Stimulated activated naive B cell treated with anti-CD40 and anti-IgM and Interleukin-4, amounts not matched to agents 10 μg/mL and 1 μg/mL and 100 μg/mL, for 72 hours (primary cell): ENCODE measurements at regions not wholly inside any gene's neighbourhood (a gene's known extent, or its start where the extent isn't known, plus 50 kb on each side); places are given as distances from the start of the nearest gene placed in this dataset.
"Not testable (repeated sequence)": the region's sequence is repeated elsewhere in the genome, so short reads cannot be mapped to it uniquely, and the experiment has no call there.

Experiments
- ATAC-seq, 2 donors: fragments of 150-1000 bp; cut with Tn5 transposase; replicated peaks; 2 replicates each; pipeline ENCODE4 v1.10.0; 2021; ENCODE audit warnings: moderate library complexity in 1 of 2
- DNase-seq: peaks from one replicate; pipeline ENCODE4 v3.0.0; 2021
- H3K27ac Mint-ChIP-seq: one replicate; pipeline ENCODE4 v1.8.0; 2022; ENCODE audit warnings: mild to moderate bottlenecking, mixed read lengths
- H3K27me3 Mint-ChIP-seq, 2 donors: one replicate each; pipeline ENCODE4 v1.8.0; 2022; ENCODE audit warnings: mixed read lengths in 2 of 2
- H3K36me3 Mint-ChIP-seq, 2 donors: one replicate each; pipeline ENCODE4 v1.8.0; 2022; ENCODE audit warnings: mixed read lengths in 2 of 2, mild to moderate bottlenecking in 1 of 2
- H3K4me1 Mint-ChIP-seq, 2 donors: one replicate each; pipeline ENCODE4 v1.8.0; 2022; ENCODE audit warnings: mixed read lengths in 2 of 2, mild to moderate bottlenecking in 1 of 2
- H3K4me3 Mint-ChIP-seq, 2 donors: one replicate each; pipeline ENCODE4 v1.8.0; 2022; ENCODE audit warnings: mild to moderate bottlenecking in 2 of 2, mixed read lengths in 2 of 2, moderate library complexity in 1 of 2
- H3K9me3 Mint-ChIP-seq, 2 donors: one replicate each; pipeline ENCODE4 v1.8.0; 2022; ENCODE audit warnings: mixed read lengths in 2 of 2, mild to moderate bottlenecking in 1 of 2

DNA sequence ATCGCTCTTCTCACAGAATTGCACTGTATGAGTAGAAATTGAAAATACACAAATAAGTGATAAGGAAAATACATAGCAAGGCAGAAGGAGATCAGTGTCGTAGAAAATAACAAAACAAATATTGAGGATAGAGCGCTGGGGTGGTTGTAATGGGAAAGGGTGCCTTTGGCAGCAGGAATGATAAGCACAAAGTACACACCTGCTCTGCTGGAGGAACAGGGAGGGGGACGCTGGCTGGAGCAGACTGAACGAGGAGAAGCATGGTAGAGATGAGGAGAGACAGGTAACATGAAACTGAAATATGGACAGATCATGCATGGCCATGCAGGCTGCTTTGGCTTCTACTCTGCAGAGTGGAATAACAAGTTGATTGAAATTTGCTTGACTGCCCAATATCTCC lies 181.2 kb upstream of the FSHR start:
- ATAC-seq (no peak), DNase-seq (no peak)
- H3K27ac Mint-ChIP-seq = no peak overlapping the region
- no peaks in the 10 kb centered on the region for H3K4me1 Mint-ChIP-seq
- no peak overlapping the region for H3K4me3 Mint-ChIP-seq
- H3K9me3 Mint-ChIP-seq = peaks cover 0 to 1% of the 10 kb centered on the region in 2 donors
- H3K27me3 Mint-ChIP-seq = no peaks in the 10 kb centered on the region
- no peaks in the 10 kb centered on the region for H3K36me3 Mint-ChIP-seq

DNA sequence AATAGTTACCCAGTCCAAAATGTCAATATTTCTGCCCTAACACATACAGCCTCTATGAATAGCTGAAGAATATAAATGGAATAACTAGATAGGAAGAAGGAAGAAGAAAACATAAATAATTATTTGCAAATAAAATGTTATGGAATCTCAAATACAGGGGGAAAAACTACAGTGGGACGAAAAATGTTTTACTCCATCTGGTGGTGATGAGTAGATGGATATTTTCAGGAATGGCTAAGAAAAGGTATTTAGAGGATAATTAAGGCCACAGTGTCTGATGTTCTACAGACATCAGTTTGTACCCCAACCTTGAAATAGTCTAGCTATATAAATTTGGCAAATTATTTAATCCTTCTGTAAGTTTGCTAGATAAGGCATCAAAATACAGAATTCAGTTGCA lies 178.1 kb upstream of the FSHR start:
- Mint-ChIP-seq H3K4me1 (no peaks in the 10 kb centered on the region), H3K36me3 (no peaks in the 10 kb centered on the region), H3K27me3 (no peaks in the 10 kb centered on the region), H3K4me3 (no peak overlapping the region), H3K27ac (no peak overlapping the region), H3K9me3 (peaks cover 0 to 1% of the 10 kb centered on the region in 2 donors)
- no peak for ATAC-seq
- no peak for DNase-seq

DNA sequence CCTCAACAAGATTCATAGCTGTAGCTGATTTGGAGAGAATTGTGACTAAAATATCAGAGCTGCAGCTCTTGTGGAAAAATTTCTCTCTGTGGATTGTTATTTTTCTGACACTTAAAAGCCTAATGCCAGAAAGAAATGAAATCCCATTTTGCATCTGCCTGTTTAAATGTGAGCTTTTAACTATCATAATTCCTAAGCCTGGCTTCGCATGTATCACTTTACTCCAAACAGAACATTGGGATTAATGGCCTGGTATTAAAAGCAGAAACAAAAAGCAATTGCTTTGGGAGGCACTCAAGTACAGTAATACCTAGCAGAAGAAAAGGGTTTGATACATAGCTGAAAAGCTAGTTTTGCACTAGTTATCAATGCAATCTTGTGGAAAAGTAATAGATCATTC lies 164.2 kb upstream of the FSHR start:
- H3K27ac Mint-ChIP-seq = no peak overlapping the region
- H3K4me1 Mint-ChIP-seq = no peaks in the 10 kb centered on the region
- no peak overlapping the region for H3K4me3 Mint-ChIP-seq
- H3K36me3 Mint-ChIP-seq = no peaks in the 10 kb centered on the region
- peaks cover 7 to 8% of the 10 kb centered on the region in 2 donors for H3K9me3 Mint-ChIP-seq
- ATAC-seq = no peak
- DNase-seq = no peak
- H3K27me3 Mint-ChIP-seq = no peaks in the 10 kb centered on the region

DNA sequence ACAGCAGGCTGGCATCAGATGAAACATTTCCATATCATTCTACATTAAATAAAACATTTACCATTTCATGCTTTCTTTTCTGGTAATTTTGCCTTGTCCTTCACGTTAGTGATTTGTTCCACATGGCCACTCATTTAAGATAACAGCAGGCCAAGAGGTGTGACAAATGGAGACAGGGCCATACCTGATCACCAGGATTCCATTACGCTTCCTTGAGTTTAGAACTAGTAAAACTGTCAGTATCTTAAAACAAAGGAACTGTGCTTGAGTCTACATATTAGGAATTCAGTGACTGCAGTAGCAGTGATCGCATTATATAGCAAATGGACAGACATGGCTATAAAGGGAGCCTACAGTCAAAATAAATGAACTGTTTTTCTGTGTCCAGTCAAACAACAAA lies 155.1 kb upstream of the FSHR start:
- no peak overlapping the region for H3K27ac Mint-ChIP-seq
- no peak overlapping the region for H3K4me3 Mint-ChIP-seq
- H3K36me3 Mint-ChIP-seq = no peaks in the 10 kb centered on the region
- DNase-seq (no peak), ATAC-seq (no peak)
- H3K4me1 Mint-ChIP-seq = no peaks in the 10 kb centered on the region
- no peaks in the 10 kb centered on the region for H3K27me3 Mint-ChIP-seq
- peaks cover 3 to 7% of the 10 kb centered on the region in 2 donors for H3K9me3 Mint-ChIP-seq

DNA sequence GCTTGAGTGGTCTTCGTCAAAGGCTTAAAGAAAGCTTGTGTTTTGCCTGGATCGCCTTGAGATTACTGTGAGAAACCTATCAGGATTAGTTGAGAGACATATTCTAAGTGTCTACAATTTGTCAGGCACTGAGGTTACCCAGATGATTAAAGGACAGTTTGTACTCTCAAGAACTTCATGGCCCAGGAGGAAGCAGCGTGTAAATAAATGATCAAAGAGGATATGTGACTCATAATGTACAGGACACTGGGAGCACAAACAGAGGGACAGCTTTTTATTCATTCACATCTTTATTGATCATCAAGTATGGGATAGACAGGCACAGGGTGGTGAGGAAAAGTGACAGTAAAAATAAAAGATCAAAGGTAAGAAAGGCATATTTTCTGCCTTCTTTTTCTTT lies 152.6 kb upstream of the FSHR start:
- no peaks in the 10 kb centered on the region for H3K4me1 Mint-ChIP-seq
- no peaks in the 10 kb centered on the region for H3K36me3 Mint-ChIP-seq
- H3K27me3 Mint-ChIP-seq = no peaks in the 10 kb centered on the region
- DNase-seq = no peak
- H3K4me3 Mint-ChIP-seq = no peak overlapping the region
- no peak overlapping the region for H3K27ac Mint-ChIP-seq
- ATAC-seq = no peak
- H3K9me3 Mint-ChIP-seq = peaks cover 3 to 12% of the 10 kb centered on the region in 2 donors

DNA sequence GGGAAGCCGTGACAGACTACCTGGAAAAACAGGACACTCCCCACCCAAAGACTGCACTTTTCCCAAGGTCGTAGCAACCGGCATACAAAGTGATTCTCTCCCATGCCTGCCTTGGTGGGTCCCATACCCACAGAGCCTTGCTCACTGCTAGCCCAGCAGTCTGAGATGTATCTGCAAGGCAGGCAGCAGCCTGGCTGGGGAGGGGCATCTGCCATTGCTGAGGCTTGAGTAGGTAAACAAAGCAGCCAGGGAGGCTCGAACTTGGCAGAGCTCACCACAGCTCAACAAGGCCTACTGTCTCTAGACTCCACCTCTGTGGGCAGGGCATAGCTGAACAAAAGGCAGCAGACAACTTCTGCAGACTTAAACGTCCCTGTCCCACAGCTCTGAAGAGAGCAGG lies 144.4 kb upstream of the FSHR start:
- H3K36me3 Mint-ChIP-seq, H3K27ac Mint-ChIP-seq, H3K4me1 Mint-ChIP-seq, DNase-seq, H3K9me3 Mint-ChIP-seq, ATAC-seq, H3K27me3 Mint-ChIP-seq, H3K4me3 Mint-ChIP-seq: not testable (repeated sequence)

DNA sequence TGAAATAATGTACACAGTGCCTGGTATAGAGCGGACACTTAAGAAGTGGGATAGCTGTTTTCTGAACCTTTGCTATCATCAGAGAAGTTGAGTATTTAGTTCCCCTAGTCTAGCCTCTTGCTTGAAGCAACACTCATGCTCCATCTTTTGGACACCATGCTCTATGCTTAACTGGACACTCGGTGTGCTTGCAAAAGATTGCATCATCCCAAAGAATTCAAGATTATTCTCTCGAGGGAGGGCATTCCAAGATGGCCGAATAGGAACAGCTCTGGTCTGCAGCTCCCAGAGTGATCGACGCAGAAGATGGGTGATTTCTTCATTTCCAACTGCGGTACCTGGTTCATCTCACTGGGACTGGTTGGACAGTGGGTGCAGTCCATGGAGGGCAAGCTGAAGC lies 143.9 kb upstream of the FSHR start:
- H3K36me3 Mint-ChIP-seq = no peaks in the 10 kb centered on the region

DNA sequence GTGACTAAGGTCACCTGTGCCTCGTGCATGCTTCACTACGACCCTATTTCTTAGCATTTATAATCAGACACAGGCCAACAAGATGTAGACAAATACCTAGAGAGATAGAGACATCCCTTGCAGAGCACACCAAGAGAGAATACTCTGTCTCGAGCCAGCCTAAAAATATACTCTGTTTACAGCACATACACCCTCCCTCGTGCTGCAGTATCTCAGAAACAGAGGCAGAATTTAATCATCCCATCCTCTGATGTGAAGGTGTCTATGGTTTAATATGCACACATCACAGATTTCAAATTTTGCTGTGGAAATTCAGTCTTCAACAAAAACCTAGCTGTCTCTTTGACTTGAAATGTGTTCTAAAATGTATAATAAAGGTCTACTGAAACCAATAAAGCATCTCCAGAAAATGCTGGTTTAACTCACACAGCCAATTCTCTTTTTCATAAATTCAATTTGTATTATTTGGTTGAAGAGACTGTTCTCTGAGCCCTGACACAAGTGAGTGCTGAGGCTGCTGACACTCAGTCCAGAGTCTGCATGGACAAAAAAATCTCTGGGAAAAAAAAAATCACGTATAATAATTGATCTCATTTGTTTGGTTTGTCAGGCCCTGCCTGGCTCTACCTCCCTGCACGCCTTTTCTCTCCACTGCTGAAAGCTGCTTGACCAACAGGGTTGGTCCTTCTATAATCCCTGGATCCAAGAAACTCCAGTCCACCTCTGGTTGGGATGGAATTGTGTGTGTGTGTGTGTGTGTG lies 142.0 kb upstream of the FSHR start:
- no peaks in the 10 kb centered on the region for H3K27me3 Mint-ChIP-seq
- no peak overlapping the region for H3K4me3 Mint-ChIP-seq
- no peak for DNase-seq
- H3K27ac Mint-ChIP-seq = no peak overlapping the region
- no peak for ATAC-seq
- H3K36me3 Mint-ChIP-seq = no peaks in the 10 kb centered on the region
- peaks cover 2 to 13% of the 10 kb centered on the region in 2 donors for H3K9me3 Mint-ChIP-seq
- no peaks in the 10 kb centered on the region for H3K4me1 Mint-ChIP-seq

More for the DNA sequence above, 143.9 kb upstream of the FSHR start:
- ATAC-seq (no peak), DNase-seq (no peak)
- peaks cover 5 to 6% of the 10 kb centered on the region in 2 donors for H3K9me3 Mint-ChIP-seq
- no peaks in the 10 kb centered on the region for H3K27me3 Mint-ChIP-seq
- H3K4me1 Mint-ChIP-seq = no peaks in the 10 kb centered on the region
- H3K27ac Mint-ChIP-seq = no peak overlapping the region
- H3K4me3 Mint-ChIP-seq = no peak overlapping the region

DNA sequence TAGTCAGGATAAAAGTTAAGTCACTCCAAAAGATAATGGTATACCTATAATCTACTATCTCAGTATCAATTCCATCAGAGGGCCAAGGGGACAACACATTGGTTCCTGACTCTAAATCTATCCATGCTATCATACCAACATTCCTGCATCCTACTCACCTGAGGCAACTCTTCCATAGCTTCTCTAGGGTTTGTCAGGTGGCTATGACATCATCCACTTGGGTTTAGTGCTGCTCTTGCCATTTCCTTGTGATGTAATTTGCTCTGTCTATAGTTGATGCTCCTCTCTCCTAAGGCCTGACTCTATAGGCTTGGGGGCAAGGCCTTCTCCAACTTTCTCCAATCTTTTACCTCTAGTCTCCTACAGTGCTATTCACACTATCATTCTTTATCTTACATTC lies 139.9 kb upstream of the FSHR start:
- no peak for ATAC-seq
- no peak overlapping the region for H3K4me3 Mint-ChIP-seq
- DNase-seq = no peak
- H3K9me3 Mint-ChIP-seq = peaks cover 0 to 8% of the 10 kb centered on the region in 2 donors
- no peaks in the 10 kb centered on the region for H3K36me3 Mint-ChIP-seq
- H3K27ac Mint-ChIP-seq = no peak overlapping the region
- H3K27me3 Mint-ChIP-seq = no peaks in the 10 kb centered on the region
- no peaks in the 10 kb centered on the region for H3K4me1 Mint-ChIP-seq

DNA sequence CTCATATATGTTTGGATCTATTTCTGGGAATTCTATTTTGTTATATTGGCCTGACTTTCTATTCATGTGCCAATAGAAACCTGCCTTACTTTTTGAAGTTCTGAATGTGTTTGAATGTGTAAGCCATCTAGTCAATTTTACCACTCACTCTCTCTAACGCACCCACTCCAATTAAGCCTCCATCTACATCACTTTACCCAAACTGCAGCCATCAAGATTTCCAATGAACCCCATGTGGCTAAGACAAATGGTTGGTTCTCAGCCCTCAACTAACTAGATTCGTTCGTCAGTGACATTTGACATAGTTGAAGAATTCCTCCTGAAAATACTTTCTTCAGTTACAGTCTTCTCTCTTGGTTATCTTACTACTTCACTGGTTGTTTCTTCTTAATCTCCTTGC lies 137.3 kb upstream of the FSHR start:
- DNase-seq = no peak
- peaks cover 0 to 8% of the 10 kb centered on the region in 2 donors for H3K9me3 Mint-ChIP-seq
- no peak overlapping the region for H3K4me3 Mint-ChIP-seq
- ATAC-seq = no peak
- no peaks in the 10 kb centered on the region for H3K36me3 Mint-ChIP-seq
- H3K4me1 Mint-ChIP-seq = no peaks in the 10 kb centered on the region
- H3K27ac Mint-ChIP-seq = no peak overlapping the region
- no peaks in the 10 kb centered on the region for H3K27me3 Mint-ChIP-seq

DNA sequence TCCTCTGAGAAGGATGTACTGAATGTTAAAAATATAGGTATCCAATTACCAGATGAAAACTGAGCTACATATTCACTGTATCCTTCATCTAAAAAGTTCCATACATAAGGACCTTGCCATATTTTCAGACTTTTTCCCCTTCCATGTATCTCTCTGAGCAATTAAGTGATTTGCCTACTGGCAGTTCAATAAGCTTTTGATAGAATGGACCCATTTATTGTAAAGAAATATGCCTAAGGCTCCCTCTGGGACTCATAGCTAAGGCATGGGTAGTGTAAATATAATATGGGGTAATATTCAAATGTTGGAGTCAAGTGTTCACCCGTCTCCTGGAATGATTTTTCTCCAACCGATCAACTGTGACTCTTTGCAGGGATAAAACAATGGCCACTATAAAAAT lies 135.4 kb upstream of the FSHR start:
- H3K4me3 Mint-ChIP-seq = no peak overlapping the region
- ATAC-seq = no peak
- peaks cover 2 to 8% of the 10 kb centered on the region in 2 donors for H3K9me3 Mint-ChIP-seq
- DNase-seq = no peak
- no peak overlapping the region for H3K27ac Mint-ChIP-seq
- no peaks in the 10 kb centered on the region for H3K27me3 Mint-ChIP-seq
- H3K4me1 Mint-ChIP-seq = no peaks in the 10 kb centered on the region
- H3K36me3 Mint-ChIP-seq = no peaks in the 10 kb centered on the region

DNA sequence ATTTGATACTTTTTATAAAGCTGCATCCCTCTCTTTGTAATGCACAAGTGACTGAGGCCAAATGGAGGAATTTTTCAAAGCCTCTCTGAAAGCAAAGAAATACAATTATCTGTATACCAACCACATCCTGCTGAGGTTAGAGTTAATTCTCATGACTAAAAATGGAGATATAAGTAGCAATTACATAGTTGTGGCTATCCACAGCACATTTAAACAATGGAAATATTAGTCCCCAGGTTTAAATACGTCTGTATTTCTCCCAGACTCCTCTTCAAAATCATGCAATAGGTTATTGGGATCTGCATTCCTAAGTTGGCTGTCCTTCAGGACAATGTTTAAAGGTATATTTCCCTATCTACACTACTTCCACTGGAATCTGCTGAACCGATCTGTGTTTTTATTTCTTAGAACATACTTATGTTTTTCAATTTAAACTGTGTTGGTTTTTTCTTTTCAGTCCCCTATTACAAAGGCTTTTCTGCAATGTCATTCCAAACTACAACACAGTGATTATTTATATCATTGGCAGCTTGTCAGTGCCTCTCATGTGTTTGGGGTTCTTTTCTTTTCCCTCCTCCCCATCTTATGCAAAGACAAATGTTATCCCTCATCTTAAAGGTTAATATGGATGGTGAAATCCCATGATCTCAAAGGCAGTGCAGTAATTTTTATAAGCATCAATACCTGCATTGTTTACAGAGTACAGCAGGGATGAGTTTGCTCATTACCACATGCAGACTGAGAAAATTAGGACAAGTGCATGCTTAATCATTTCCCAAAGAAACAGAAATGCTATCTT lies 134.8 kb upstream of the FSHR start:
- ATAC-seq (no peak), DNase-seq (no peak)
- Mint-ChIP-seq H3K36me3 (no peaks in the 10 kb centered on the region), H3K27ac (no peak overlapping the region), H3K4me3 (no peak overlapping the region), H3K27me3 (no peaks in the 10 kb centered on the region), H3K4me1 (no peaks in the 10 kb centered on the region), H3K9me3 (peaks cover 2 to 8% of the 10 kb centered on the region in 2 donors)

DNA sequence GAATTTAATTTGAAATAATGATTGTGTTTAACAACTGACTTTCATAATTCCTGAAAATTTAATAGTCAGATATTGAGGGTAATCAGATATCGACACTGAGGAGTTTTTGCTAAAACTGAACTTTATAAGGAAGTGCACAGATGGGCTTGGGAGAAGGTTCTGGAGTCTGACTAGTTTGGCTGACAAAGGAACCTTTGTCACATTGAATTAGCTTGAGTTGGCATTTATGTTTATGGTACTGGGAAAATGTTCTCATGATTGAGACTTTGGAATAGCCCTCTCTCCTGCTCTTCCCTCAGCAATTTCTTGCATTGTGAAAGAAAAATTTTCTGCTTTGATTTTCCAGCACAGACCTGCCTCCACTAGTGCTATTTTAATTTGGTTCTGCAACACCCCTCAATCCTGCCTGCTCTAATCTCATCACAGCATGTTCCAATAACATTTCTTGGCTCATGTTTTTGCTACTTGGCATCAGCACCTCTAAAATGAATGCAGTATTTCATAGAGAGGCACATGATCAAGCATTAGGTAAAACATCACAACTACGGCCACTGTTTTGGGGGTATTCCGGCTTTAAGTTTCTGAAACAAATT lies 133.9 kb upstream of the FSHR start:
- Mint-ChIP-seq H3K27me3 (no peaks in the 10 kb centered on the region), H3K9me3 (peaks cover 2 to 8% of the 10 kb centered on the region in 2 donors)

DNA sequence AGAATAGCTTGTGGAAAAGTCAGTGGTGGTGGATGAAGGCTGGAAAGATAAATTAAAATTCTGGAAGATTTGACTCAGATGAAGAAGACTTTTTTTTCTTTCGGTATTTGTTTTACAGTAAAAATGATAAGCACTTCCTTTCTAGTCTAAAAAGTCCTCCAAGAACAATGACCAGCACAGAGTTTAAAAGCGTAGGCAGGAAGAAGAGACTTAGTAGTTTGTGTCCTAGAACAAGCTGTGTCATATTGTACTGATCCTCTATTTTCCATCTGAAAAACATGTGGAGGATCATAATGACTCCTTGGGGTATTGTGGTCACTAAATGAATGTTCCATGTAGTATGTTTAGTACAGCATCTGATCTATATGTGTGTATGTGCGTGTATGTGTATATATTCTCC lies 132.4 kb upstream of the FSHR start:
- Mint-ChIP-seq H3K9me3 (peaks cover 2 to 6% of the 10 kb centered on the region in 2 donors), H3K4me3 (no peak overlapping the region), H3K4me1 (no peaks in the 10 kb centered on the region), H3K27me3 (no peaks in the 10 kb centered on the region), H3K27ac (no peak overlapping the region), H3K36me3 (no peaks in the 10 kb centered on the region)
- no peak for DNase-seq
- ATAC-seq = no peak

More for the DNA sequence above, 133.9 kb upstream of the FSHR start:
- ATAC-seq (no peak), DNase-seq (no peak)
- Mint-ChIP-seq H3K36me3 (no peaks in the 10 kb centered on the region), H3K4me1 (no peaks in the 10 kb centered on the region), H3K27ac (no peak overlapping the region), H3K4me3 (no peak overlapping the region)

DNA sequence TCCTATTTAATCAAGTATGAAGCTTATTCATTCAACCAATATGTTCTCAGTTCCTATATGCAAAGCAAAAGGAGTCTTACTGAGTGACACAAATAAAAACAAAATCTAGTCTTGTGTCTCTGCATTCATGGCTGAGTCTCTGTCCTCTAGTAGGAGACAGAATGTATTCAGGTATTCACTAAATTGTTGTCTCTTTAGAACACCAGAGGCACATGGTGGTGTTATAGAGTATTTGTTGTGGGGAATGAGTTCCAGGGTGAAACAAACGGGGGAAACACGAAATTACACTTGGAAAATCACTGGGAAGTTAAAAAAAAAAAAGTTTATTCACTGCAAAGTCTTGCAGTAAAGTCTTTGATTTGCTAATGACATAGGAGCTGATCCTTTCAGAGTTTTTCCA lies 131.7 kb upstream of the FSHR start:
- DNase-seq (no peak), ATAC-seq (no peak)
- Mint-ChIP-seq H3K4me1 (no peaks in the 10 kb centered on the region), H3K27ac (no peak overlapping the region), H3K4me3 (no peak overlapping the region), H3K9me3 (peaks cover 2 to 4% of the 10 kb centered on the region in 2 donors), H3K36me3 (no peaks in the 10 kb centered on the region), H3K27me3 (no peaks in the 10 kb centered on the region)
